Stimulated activated memory B cell treated with anti-CD40 and anti-IgM and Interleukin-4, amounts not matched to agents 10 μg/mL and 1 μg/mL and 100 μg/mL, for 72 hours (primary cell): ENCODE measurements at regions not wholly inside any gene's neighbourhood (a gene's known extent, or its start where the extent isn't known, plus 50 kb on each side); places are given as distances from the start of the nearest gene placed in this dataset.

Experiments used
- ATAC-seq: fragments of 150-1000 bp; cut with Tn5 transposase; 2 replicates; pipeline ENCODE4 v1.10.0; 2021
- H3K27ac Mint-ChIP-seq: one replicate; pipeline ENCODE4 v1.8.0; 2022; ENCODE audit warnings: mild to moderate bottlenecking, mixed read lengths
- H3K27me3 Mint-ChIP-seq: one replicate; pipeline ENCODE4 v1.8.0; 2022; ENCODE audit warnings: mixed read lengths
- H3K36me3 Mint-ChIP-seq: one replicate; pipeline ENCODE4 v1.8.0; 2022; ENCODE audit warnings: mixed read lengths
- H3K4me1 Mint-ChIP-seq: one replicate; pipeline ENCODE4 v1.8.0; 2022; ENCODE audit warnings: mixed read lengths
- H3K4me3 Mint-ChIP-seq: one replicate; pipeline ENCODE4 v1.8.0; 2022; ENCODE audit warnings: mild to moderate bottlenecking, moderate library complexity, mixed read lengths
- H3K9me3 Mint-ChIP-seq: one replicate; pipeline ENCODE4 v1.8.0; 2022; ENCODE audit warnings: mixed read lengths

GRCh38 chr13:111858571-111858970, 208.4 kb upstream of the SOX1 start:
- Mint-ChIP-seq H3K9me3 (peaks cover 8% of the 10 kb centered on the region), H3K27ac (no peak overlapping the region), H3K4me1 (no peaks in the 10 kb centered on the region), H3K27me3 (no peaks in the 10 kb centered on the region), H3K36me3 (no peaks in the 10 kb centered on the region), H3K4me3 (no peak overlapping the region)
- ATAC-seq: no peak

DNA sequence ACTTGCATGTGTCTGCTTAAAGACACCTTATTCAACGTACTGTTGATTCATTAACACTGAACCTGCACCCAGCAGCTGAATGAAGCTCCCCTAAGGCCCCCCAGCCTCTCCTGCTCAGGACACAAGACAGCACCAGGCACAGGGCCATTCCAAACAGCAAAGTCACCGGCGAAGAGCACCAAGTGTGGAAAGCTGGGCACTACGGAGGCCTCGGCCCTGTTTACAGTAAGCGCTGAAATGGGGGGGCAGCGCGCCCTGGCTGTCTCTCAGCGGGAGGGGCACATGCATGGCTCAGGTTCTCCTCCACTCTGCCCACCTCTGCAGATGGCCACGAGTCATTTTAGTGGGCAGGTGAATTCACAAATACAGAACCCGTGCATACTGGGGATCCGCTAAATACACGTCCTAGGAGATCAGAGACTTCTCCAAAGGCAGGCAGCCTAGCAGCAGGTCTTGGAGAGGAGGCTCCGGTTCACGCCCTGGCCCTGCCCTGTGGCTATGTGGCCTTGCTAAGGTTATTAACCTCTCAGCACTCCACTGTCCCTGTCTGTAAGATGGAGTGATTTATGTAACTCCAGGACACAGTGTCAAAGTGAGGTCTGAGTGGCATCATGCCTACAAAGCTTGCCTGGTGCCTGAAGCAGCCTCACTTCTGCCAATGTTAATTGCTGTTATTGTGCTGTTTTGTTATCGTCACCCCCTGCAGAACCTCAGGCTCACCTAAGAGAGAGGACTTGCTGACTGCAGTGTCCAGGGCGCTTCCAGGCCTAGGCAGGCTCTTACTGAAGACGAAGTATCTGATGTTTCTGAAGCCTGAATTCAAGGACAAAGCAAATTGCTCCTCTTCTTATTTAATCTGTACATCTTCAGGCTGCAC, 207.4 kb upstream of the SOX1 start:
- H3K4me3 Mint-ChIP-seq: no peak overlapping the region
- no peak overlapping the region for H3K27ac Mint-ChIP-seq
- ATAC-seq: no peak
- no peaks in the 10 kb centered on the region for H3K36me3 Mint-ChIP-seq
- no peaks in the 10 kb centered on the region for H3K4me1 Mint-ChIP-seq
- peaks cover 8% of the 10 kb centered on the region for H3K9me3 Mint-ChIP-seq
- H3K27me3 Mint-ChIP-seq: no peaks in the 10 kb centered on the region

GRCh38 chr13:111860231-111860552, 206.8 kb upstream of the SOX1 start:
- no peak overlapping the region for H3K4me3 Mint-ChIP-seq
- no peaks in the 10 kb centered on the region for H3K36me3 Mint-ChIP-seq
- no peak for ATAC-seq
- H3K4me1 Mint-ChIP-seq: no peaks in the 10 kb centered on the region
- H3K9me3 Mint-ChIP-seq: peaks cover 8% of the 10 kb centered on the region
- no peak overlapping the region for H3K27ac Mint-ChIP-seq
- no peaks in the 10 kb centered on the region for H3K27me3 Mint-ChIP-seq

GRCh38 chr13:111861319-111861718, 205.6 kb upstream of the SOX1 start:
- ATAC-seq: no peak
- H3K4me1 Mint-ChIP-seq: no peaks in the 10 kb centered on the region
- no peak overlapping the region for H3K4me3 Mint-ChIP-seq
- H3K9me3 Mint-ChIP-seq: peaks cover 8% of the 10 kb centered on the region
- H3K27ac Mint-ChIP-seq: no peak overlapping the region
- H3K27me3 Mint-ChIP-seq: no peaks in the 10 kb centered on the region
- H3K36me3 Mint-ChIP-seq: no peaks in the 10 kb centered on the region

DNA sequence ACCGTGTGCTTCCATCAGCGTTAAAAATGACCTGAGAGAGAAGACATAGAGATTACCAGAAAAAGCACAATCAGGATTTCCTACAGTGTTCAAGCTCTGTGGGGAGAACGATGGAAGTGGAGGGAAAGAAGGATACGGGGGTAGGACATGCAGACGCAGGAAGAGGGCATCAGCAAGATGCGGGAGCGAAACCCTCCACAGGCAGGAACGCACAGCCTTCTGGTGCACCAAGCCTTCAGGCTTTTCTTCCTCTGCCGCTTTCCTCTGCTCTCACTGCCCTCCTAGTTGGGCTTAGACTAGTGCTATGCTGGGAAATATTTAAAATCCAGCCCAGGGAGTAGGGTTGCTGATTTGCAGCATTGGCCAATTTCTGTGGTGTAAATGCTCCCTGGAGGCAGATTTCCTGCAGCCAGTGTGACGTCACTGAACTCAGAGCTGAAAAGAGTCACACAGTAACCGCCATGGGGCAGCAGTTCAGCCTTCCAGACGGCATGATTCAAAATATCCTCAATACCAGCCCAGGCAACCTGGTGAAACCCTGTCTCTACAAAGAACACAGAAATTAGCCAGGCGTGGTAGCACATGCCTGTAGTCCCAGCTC, 205.1 kb upstream of the SOX1 start:
- Mint-ChIP-seq H3K36me3 (no peaks in the 10 kb centered on the region), H3K27me3 (no peaks in the 10 kb centered on the region), H3K27ac (no peak overlapping the region), H3K9me3 (peaks cover 7% of the 10 kb centered on the region), H3K4me1 (no peaks in the 10 kb centered on the region), H3K4me3 (no peak overlapping the region)
- ATAC-seq: no peak

- no peak overlapping the region for H3K27ac Mint-ChIP-seq
- no peaks in the 10 kb centered on the region for H3K4me1 Mint-ChIP-seq
- no peak overlapping the region for H3K4me3 Mint-ChIP-seq
- no peaks in the 10 kb centered on the region for H3K27me3 Mint-ChIP-seq
- ATAC-seq: no peak
- peaks cover 16% of the 10 kb centered on the region for H3K9me3 Mint-ChIP-seq
- no peaks in the 10 kb centered on the region for H3K36me3 Mint-ChIP-seq
Measured at GRCh38 chr13:111862836-111863815, 203.8 kb upstream of the SOX1 start.

- Mint-ChIP-seq H3K27ac (no peak overlapping the region), H3K36me3 (no peaks in the 10 kb centered on the region), H3K4me3 (no peak overlapping the region), H3K4me1 (no peaks in the 10 kb centered on the region), H3K27me3 (no peaks in the 10 kb centered on the region), H3K9me3 (peaks cover 20% of the 10 kb centered on the region)
- ATAC-seq: no peak
Measured at GRCh38 chr13:111864566-111864965, 202.4 kb upstream of the SOX1 start.

- Mint-ChIP-seq H3K36me3 (no peaks in the 10 kb centered on the region), H3K4me3 (no peak overlapping the region), H3K27ac (no peak overlapping the region), H3K9me3 (peaks cover 20% of the 10 kb centered on the region), H3K4me1 (no peaks in the 10 kb centered on the region), H3K27me3 (no peaks in the 10 kb centered on the region)
- no peak for ATAC-seq
Measured at GRCh38 chr13:111865046-111865445, 201.9 kb upstream of the SOX1 start.

DNA sequence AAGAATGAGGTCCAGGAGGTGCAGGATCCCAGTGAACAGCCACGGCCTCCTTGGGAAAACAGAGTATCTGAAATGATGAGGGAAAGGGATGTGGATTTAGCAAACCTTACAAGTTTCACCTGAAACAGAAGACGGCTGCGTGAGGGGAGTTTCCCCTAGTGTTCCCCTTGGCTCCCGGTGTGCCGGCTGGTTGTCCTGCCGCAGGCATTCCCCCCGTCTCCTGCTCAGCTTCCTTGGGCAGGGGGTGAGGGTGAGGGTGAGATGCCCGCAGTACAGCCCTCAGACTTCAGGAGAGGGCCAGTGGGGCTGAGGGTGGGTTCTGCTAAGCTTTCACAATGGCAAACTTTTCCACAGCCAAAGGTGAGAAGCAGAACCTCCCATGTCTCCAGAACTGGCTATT, 201.1 kb upstream of the SOX1 start:
- Mint-ChIP-seq H3K36me3 (no peaks in the 10 kb centered on the region), H3K27me3 (no peaks in the 10 kb centered on the region), H3K27ac (no peak overlapping the region), H3K9me3 (peaks cover 16% of the 10 kb centered on the region), H3K4me1 (no peaks in the 10 kb centered on the region), H3K4me3 (no peak overlapping the region)
- no peak for ATAC-seq

GRCh38 chr13:111866731-111867245, 200.2 kb upstream of the SOX1 start:
- no peak overlapping the region for H3K27ac Mint-ChIP-seq
- no peak overlapping the region for H3K4me3 Mint-ChIP-seq
- H3K36me3 Mint-ChIP-seq: no peaks in the 10 kb centered on the region

GRCh38 chr13:111867657-111868056, 199.3 kb upstream of the SOX1 start:
- no peaks in the 10 kb centered on the region for H3K27me3 Mint-ChIP-seq
- no peak overlapping the region for H3K4me3 Mint-ChIP-seq
- no peaks in the 10 kb centered on the region for H3K4me1 Mint-ChIP-seq
- H3K9me3 Mint-ChIP-seq: peaks cover 14% of the 10 kb centered on the region
- no peak overlapping the region for H3K27ac Mint-ChIP-seq
- H3K36me3 Mint-ChIP-seq: no peaks in the 10 kb centered on the region
- no peak for ATAC-seq

More at GRCh38 chr13:111866731-111867245, 200.2 kb upstream of the SOX1 start:
- ATAC-seq: no peak
- Mint-ChIP-seq H3K27me3 (no peaks in the 10 kb centered on the region), H3K9me3 (peaks cover 14% of the 10 kb centered on the region), H3K4me1 (no peaks in the 10 kb centered on the region)

DNA sequence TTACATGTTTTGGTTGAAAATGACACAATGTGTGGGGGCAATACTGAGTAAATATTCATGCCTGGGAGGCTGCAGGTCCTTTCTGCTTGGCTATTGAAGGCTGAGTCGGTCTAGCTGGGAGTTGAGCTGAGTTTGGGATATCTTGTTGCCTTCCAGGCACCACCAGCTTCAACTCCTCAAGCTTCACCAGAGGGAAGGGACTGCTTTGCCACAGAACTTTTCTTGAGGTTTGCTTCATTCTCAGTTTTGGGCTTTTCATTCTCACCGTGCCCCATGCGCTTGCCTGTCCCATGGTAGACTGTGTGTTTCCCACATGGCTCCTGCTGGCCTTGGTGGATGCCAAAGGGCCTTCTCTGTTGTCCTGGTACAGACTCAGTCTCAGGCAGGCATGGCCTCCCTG, 198.2 kb upstream of the SOX1 start:
- no peaks in the 10 kb centered on the region for H3K4me1 Mint-ChIP-seq
- ATAC-seq: no peak
- peaks cover 14% of the 10 kb centered on the region for H3K9me3 Mint-ChIP-seq
- H3K4me3 Mint-ChIP-seq: no peak overlapping the region
- H3K36me3 Mint-ChIP-seq: no peaks in the 10 kb centered on the region
- H3K27me3 Mint-ChIP-seq: no peaks in the 10 kb centered on the region
- no peak overlapping the region for H3K27ac Mint-ChIP-seq

- H3K4me1 Mint-ChIP-seq: no peaks in the 10 kb centered on the region
- H3K27ac Mint-ChIP-seq: no peak overlapping the region
- no peaks in the 10 kb centered on the region for H3K36me3 Mint-ChIP-seq
- peaks cover 8% of the 10 kb centered on the region for H3K9me3 Mint-ChIP-seq
- no peak overlapping the region for H3K4me3 Mint-ChIP-seq
- ATAC-seq: no peak
- no peaks in the 10 kb centered on the region for H3K27me3 Mint-ChIP-seq
Measured at GRCh38 chr13:111872475-111873150, 194.3 kb upstream of the SOX1 start.

DNA sequence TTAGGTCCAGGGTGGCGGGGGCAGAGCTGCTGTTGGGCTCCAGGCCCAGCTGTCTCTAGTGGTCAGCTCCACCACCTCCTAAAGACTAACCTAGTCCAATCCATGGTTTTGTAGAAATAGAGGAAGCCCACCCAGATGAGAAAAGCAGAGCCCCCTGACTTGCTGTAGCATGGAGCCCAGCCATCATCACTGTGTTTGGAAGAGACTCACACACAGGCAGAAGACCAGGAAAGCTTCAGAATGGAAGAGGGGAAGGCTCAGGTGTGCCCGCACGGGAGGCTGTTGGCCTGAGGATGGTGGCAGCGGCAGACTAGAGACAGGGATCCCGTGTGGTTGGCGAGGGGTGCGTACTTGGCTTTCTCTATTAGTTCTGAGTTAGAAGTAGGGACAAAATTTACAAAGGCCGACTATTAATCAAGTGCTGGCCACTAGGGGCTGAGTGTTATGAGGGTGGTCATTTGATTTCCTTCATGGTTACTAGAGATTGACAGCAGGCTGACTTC, 193.2 kb upstream of the SOX1 start:
- no peak for ATAC-seq
- Mint-ChIP-seq H3K4me3 (no peak overlapping the region), H3K4me1 (no peaks in the 10 kb centered on the region), H3K27ac (no peak overlapping the region), H3K27me3 (no peaks in the 10 kb centered on the region), H3K36me3 (no peaks in the 10 kb centered on the region), H3K9me3 (no peaks in the 10 kb centered on the region)
